ENCODE measurements at regions not wholly inside any gene's neighbourhood (a gene's known extent, or its start where the extent isn't known, plus 50 kb on each side); places are given as distances from the start of the nearest gene placed in this dataset.

GRCh38 chr20:57958050-57958420, 248.2 kb upstream of the PMEPA1 start:
- DNase-seq (ENCODE audit: low spot score) = no peak
- H3K4me3 ChIP-seq (ENCODE audit: low read depth, low read length, poor library complexity, severe bottlenecking) = no peak overlapping the region
- ChIA-PET CTCF (ENCODE audit: unreplicated experiment) (no interaction called here), POLR2A (interaction anchor here (0.6 kb wide), 1 partner anchor 256 kb away, joined by 3 read pairs; no protein-coding TSS in a partner anchor)
- no TSS peak for BruUV-seq (replicated peaks)
- no peaks in the 10 kb centered on the region for H4K20me1 ChIP-seq (ENCODE audit: insufficient read depth, low read length)
- H3K9me3 ChIP-seq (ENCODE audit: low read length) = no peaks in the 10 kb centered on the region
- intact Hi-C loops (cut with micrococcal nuclease; ENCODE audit: unreplicated experiment) = no loop called here
- no peaks in the 10 kb centered on the region for H3K79me2 ChIP-seq (ENCODE audit: insufficient read depth, low read depth, low read length)
- peaks cover 14% of the 10 kb centered on the region for H3K4me1 ChIP-seq (ENCODE audit: insufficient read depth, low read length, poor library complexity, severe bottlenecking)
- H3K9me2 ChIP-seq (ENCODE audit: insufficient read depth, low read length) = no peaks in the 10 kb centered on the region
- no peak overlapping the region for H3K4me2 ChIP-seq (ENCODE audit: low read length)
- TF ChIP-seq EZH2phosphoT487 (IDR thresholded peaks at IDR 0.05; ENCODE audit: borderline replicate concordance, low read depth, low read length) = no peak
- TF ChIP-seq, protein P1, sequence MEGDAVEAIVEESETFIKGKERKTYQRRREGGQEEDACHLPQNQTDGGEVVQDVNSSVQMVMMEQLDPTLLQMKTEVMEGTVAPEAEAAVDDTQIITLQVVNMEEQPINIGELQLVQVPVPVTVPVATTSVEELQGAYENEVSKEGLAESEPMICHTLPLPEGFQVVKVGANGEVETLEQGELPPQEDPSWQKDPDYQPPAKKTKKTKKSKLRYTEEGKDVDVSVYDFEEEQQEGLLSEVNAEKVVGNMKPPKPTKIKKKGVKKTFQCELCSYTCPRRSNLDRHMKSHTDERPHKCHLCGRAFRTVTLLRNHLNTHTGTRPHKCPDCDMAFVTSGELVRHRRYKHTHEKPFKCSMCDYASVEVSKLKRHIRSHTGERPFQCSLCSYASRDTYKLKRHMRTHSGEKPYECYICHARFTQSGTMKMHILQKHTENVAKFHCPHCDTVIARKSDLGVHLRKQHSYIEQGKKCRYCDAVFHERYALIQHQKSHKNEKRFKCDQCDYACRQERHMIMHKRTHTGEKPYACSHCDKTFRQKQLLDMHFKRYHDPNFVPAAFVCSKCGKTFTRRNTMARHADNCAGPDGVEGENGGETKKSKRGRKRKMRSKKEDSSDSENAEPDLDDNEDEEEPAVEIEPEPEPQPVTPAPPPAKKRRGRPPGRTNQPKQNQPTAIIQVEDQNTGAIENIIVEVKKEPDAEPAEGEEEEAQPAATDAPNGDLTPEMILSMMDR (conservative IDR thresholded peaks at IDR 0.05; ENCODE audit: low read length) = no peak
- no peak overlapping the region for H3K27ac ChIP-seq (ENCODE audit: low read depth, low read length, poor library complexity, severe bottlenecking)
- H3K36me3 ChIP-seq (ENCODE audit: insufficient read depth, low read length) = no peaks in the 10 kb centered on the region
- H2AFZ ChIP-seq (ENCODE audit: low read length) = no peak overlapping the region

- no peak overlapping the region for H3K4me2 ChIP-seq (ENCODE audit: low read length)
- H3K9me2 ChIP-seq (ENCODE audit: insufficient read depth, low read length) = no peaks in the 10 kb centered on the region
- no peak overlapping the region for H3K4me3 ChIP-seq (ENCODE audit: low read depth, low read length, poor library complexity, severe bottlenecking)
- POLR2A ChIA-PET = no interaction called here
- H3K4me1 ChIP-seq (ENCODE audit: insufficient read depth, low read length, poor library complexity, severe bottlenecking) = peaks cover 15% of the 10 kb centered on the region
- H4K20me1 ChIP-seq (ENCODE audit: insufficient read depth, low read length) = no peaks in the 10 kb centered on the region
- H3K79me2 ChIP-seq (ENCODE audit: insufficient read depth, low read depth, low read length) = no peaks in the 10 kb centered on the region
- H3K9me3 ChIP-seq (ENCODE audit: low read length) = no peaks in the 10 kb centered on the region
- no peaks in the 10 kb centered on the region for H3K36me3 ChIP-seq (ENCODE audit: insufficient read depth, low read length)
- no peak overlapping the region for H2AFZ ChIP-seq (ENCODE audit: low read length)
- no peak for DNase-seq (ENCODE audit: low spot score)
- no peak for TF ChIP-seq EZH2phosphoT487 (IDR thresholded peaks at IDR 0.05; ENCODE audit: borderline replicate concordance, low read depth, low read length)
- TF ChIP-seq, protein P1 (conservative IDR thresholded peaks at IDR 0.05; ENCODE audit: low read length) = no peak
- BruUV-seq (replicated peaks) = no TSS peak
- CTCF ChIA-PET (ENCODE audit: unreplicated experiment) = no interaction called here
- intact Hi-C loops (cut with micrococcal nuclease; ENCODE audit: unreplicated experiment) = no loop called here
- H3K27ac ChIP-seq (ENCODE audit: low read depth, low read length, poor library complexity, severe bottlenecking) = no peak overlapping the region
These were observed 247.7 kb upstream of the PMEPA1 start for GRCh38 chr20:57957411-57958049.

- intact Hi-C loops (cut with micrococcal nuclease; ENCODE audit: unreplicated experiment) = no loop called here
- H3K4me2 ChIP-seq (ENCODE audit: low read length) = peak overlapping the region; percentile 38; the same call in 1 of the 2 replicates
- no peaks in the 10 kb centered on the region for H3K9me2 ChIP-seq (ENCODE audit: insufficient read depth, low read length)
- H4K20me1 ChIP-seq (ENCODE audit: insufficient read depth, low read length) = no peaks in the 10 kb centered on the region
- no peak for TF ChIP-seq EZH2phosphoT487 (IDR thresholded peaks at IDR 0.05; ENCODE audit: borderline replicate concordance, low read depth, low read length)
- TF ChIP-seq, protein P1 (conservative IDR thresholded peaks at IDR 0.05; ENCODE audit: low read length) = no peak
- H3K4me3 ChIP-seq (ENCODE audit: low read depth, low read length, poor library complexity, severe bottlenecking) = no peak overlapping the region
- no peaks in the 10 kb centered on the region for H3K9me3 ChIP-seq (ENCODE audit: low read length)
- POLR2A ChIA-PET = interaction anchor here (0.5 to 1.3 kb wide), 2 partner anchors 13 to 127 kb away, joined by 3 to 4 read pairs; no protein-coding TSS in a partner anchor
- peak overlapping the region; percentile 32 for H3K27ac ChIP-seq (ENCODE audit: low read depth, low read length, poor library complexity, severe bottlenecking)
- no peak overlapping the region for H2AFZ ChIP-seq (ENCODE audit: low read length)
- no peaks in the 10 kb centered on the region for H3K79me2 ChIP-seq (ENCODE audit: insufficient read depth, low read depth, low read length)
- peaks cover 15% of the 10 kb centered on the region for H3K4me1 ChIP-seq (ENCODE audit: insufficient read depth, low read length, poor library complexity, severe bottlenecking)
- H3K36me3 ChIP-seq (ENCODE audit: insufficient read depth, low read length) = no peaks in the 10 kb centered on the region
- BruUV-seq (replicated peaks) = no TSS peak
- CTCF ChIA-PET (ENCODE audit: unreplicated experiment) = interaction anchor here (0.7 kb wide), 1 partner anchor 10 kb away, joined by 3 read pairs; no protein-coding TSS in a partner anchor
- peak; percentile 50 for DNase-seq (ENCODE audit: low spot score)
These were observed 243.8 kb upstream of the PMEPA1 start for GRCh38 chr20:57953638-57954037.

Measured in OCI-LY7 (cell line).